ENCODE measurements at regions not wholly inside any gene's neighbourhood (a gene's known extent, or its start where the extent isn't known, plus 50 kb on each side); places are given as distances from the start of the nearest gene placed in this dataset.

DNA sequence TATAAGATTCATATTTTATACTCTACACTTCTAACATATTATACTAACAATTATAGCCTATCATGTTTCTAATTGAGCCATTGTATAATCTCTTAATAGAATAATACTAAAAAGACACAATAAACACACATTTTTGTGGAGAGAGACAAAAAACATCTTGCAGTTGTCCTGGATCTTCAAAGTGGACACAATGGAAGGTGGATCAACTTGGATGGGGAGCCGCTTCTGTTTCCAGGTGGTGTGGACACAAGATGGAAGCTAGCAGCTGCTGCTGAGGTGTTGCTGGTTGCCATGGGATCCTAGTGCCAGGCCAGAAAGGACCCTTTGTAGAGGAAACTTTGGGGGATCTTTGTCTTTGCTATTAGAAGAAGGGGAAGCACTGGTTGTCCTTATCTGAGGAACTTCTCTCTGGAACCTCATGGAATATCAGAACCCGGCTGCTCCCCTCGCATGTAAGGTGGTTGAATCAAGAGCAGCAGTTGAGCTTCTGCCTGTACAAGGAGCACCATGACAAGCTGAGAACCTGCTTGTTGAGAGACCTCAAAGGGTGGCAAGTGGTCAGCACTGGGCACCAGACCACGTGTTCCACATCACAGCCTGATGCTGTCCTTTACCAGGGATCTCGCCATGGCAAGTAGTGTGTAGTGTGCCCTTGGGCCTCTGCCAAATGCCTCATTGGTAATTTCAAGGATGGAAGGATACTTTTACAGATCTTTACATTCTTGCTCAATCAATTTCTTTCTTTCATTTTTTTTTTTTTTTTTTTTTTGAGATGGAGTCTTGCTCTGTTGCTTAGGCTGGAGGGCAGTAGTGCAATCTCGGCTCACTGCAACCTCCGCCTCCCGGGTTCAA lies 232.2 kb downstream of the MYCN start:
- TF ChIP-seq, protein P1, sequence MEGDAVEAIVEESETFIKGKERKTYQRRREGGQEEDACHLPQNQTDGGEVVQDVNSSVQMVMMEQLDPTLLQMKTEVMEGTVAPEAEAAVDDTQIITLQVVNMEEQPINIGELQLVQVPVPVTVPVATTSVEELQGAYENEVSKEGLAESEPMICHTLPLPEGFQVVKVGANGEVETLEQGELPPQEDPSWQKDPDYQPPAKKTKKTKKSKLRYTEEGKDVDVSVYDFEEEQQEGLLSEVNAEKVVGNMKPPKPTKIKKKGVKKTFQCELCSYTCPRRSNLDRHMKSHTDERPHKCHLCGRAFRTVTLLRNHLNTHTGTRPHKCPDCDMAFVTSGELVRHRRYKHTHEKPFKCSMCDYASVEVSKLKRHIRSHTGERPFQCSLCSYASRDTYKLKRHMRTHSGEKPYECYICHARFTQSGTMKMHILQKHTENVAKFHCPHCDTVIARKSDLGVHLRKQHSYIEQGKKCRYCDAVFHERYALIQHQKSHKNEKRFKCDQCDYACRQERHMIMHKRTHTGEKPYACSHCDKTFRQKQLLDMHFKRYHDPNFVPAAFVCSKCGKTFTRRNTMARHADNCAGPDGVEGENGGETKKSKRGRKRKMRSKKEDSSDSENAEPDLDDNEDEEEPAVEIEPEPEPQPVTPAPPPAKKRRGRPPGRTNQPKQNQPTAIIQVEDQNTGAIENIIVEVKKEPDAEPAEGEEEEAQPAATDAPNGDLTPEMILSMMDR (IDR thresholded peaks at IDR 0.05): no peak
- TF ChIP-seq POLR2A (IDR thresholded peaks at IDR 0.05): no peak
